K562 (cell line): ENCODE measurements at regions not wholly inside any gene's neighbourhood (a gene's known extent, or its start where the extent isn't known, plus 50 kb on each side); places are given as distances from the start of the nearest gene placed in this dataset.

ENCODE experiments used
- ATAC-seq: fragments of 200-7000 bp; cut with Tn5 transposase; 3 replicates; pipeline ENCODE4 v1.9.1; 2020; ENCODE audit warnings: moderate library complexity
- BruUV-seq: library from RNA; stranded (reverse); fragments of 400-500 nt; replicated peaks from 2 replicates; lab custom pipeline; 2021; lab: Mats Ljungman, UMichigan
- CTCF ChIA-PET: fragments of 300-600 bp; formaldehyde crosslinking; extraction: SDS; loops from one replicate; lab custom pipeline; 2021; ENCODE audit warnings: low intra/inter-chr PET ratio; lab: Yijun Ruan, JAX
- POLR2A ChIA-PET: fragments of 300-600, 350-650 bp; sonication (Branson Sonifier 250); formaldehyde crosslinking; extraction: SDS; loops from one replicate; lab custom pipeline; 2021; ENCODE audit warnings: antibody characterized with exemption, inconsistent platforms; lab: Yijun Ruan, JAX
- DNase-seq, 4 experiments: peaks; one replicate each; pipeline versions ENCODE4 v3.0.0 to v3.0.0-alpha.2; 2011 to 2018; ENCODE audit warnings: low spot score in 3 of 4, mixed read lengths in 3 of 4; ENCODE audit errors: extremely low read depth in 1 of 4
- FAIRE-seq: peaks from 2 replicates; lab custom pipeline; 2011; peaks lifted over from hg19 to GRCh38; lab: Jason Lieb, UNC
- H2AFZ ChIP-seq: 2 replicates; pipeline ENCODE4 v1.6.0; 2011; ENCODE audit warnings: low read depth, low read length, control low read depth, inconsistent platforms
- H3K27ac ChIP-seq: fragments of 200-600 bp; 3 replicates; pipeline ENCODE4 v1.8.0; 2011; ENCODE audit warnings: low read depth, mild to moderate bottlenecking, control low read depth, inconsistent platforms, low read length, moderate library complexity, mixed read lengths; ENCODE audit errors: extremely low read depth
- H3K27me3 ChIP-seq, 2 experiments: fragments of 300-600 bp in 1 of 2; 2 replicates in 1 of 2; 3 replicates in 1 of 2; pipeline versions ENCODE4 v1.6.0 to v1.8.0; 2011; ENCODE audit warnings: inconsistent platforms in 2 of 2, low read length in 2 of 2, mild to moderate bottlenecking in 1 of 2, mixed read lengths in 1 of 2, moderate library complexity in 1 of 2; ENCODE audit not compliant: control insufficient read depth in 2 of 2, insufficient read depth in 2 of 2
- H3K36me3 ChIP-seq: fragments of 300-600 bp; 3 replicates; pipeline ENCODE4 v1.8.0; 2011; ENCODE audit warnings: mild to moderate bottlenecking, low read length, inconsistent platforms; ENCODE audit not compliant: control insufficient read depth, insufficient read depth
- H3K4me1 ChIP-seq, 2 experiments: fragments of 200-600 bp in 1 of 2; replicated peaks in 1 of 2; 2 replicates in 1 of 2; 3 replicates in 1 of 2; pipeline versions ENCODE4 v1.5.1 to v1.8.0; 2011; ENCODE audit warnings: inconsistent platforms in 2 of 2, low read length in 2 of 2, mild to moderate bottlenecking in 1 of 2, mixed read lengths in 1 of 2, moderate library complexity in 1 of 2; ENCODE audit not compliant: control insufficient read depth in 2 of 2, insufficient read depth in 2 of 2
- H3K4me2 ChIP-seq: 2 replicates; pipeline ENCODE4 v1.6.1; 2011; ENCODE audit warnings: low read length, control low read depth, inconsistent platforms, mixed read lengths; ENCODE audit not compliant: insufficient read depth
- H3K4me3 ChIP-seq: fragments of 200-600 bp; sonication (generic), shearing (Covaris generic); 2 replicates; pipeline ENCODE4 v1.5.1; 2016; ENCODE audit warnings: control low read depth, inconsistent platforms
- H3K79me2 ChIP-seq: fragments of 200-600 bp; 3 replicates; pipeline ENCODE4 v1.8.0; 2011; ENCODE audit warnings: low read length, inconsistent platforms; ENCODE audit not compliant: control insufficient read depth, insufficient read depth
- H3K9ac ChIP-seq, 2 experiments: 2 replicates each; pipeline versions ENCODE4 v1.6.0 to v1.6.1; 2011; ENCODE audit warnings: low read depth in 2 of 2, low read length in 2 of 2, control low read depth in 1 of 2, inconsistent platforms in 1 of 2, mild to moderate bottlenecking in 1 of 2, mixed read lengths in 1 of 2; ENCODE audit not compliant: insufficient read depth in 1 of 2
- H3K9me1 ChIP-seq: one replicate; pipeline ENCODE4 v1.6.0; 2011; ENCODE audit warnings: inconsistent platforms, mild to moderate bottlenecking, low read length, moderate library complexity; ENCODE audit not compliant: control insufficient read depth, insufficient read depth
- H3K9me3 ChIP-seq: replicated peaks from 2 replicates; pipeline ENCODE4 v1.5.1; 2011; ENCODE audit warnings: low read depth, low read length, inconsistent platforms; ENCODE audit not compliant: control insufficient read depth, insufficient read depth
- H4K20me1 ChIP-seq: replicated peaks from 2 replicates; pipeline ENCODE4 v1.6.1; 2011; ENCODE audit warnings: low read length, inconsistent platforms, mixed read lengths; ENCODE audit not compliant: control insufficient read depth, insufficient read depth
- CLOCK ChIP-seq: fragments of 250-450 bp; sonication (Bioruptor Pico); IDR thresholded peaks from 2 replicates; pipeline ENCODE4 v1.4.0; 2020; ENCODE audit warnings: mild to moderate bottlenecking, moderate library complexity, borderline replicate concordance
- MYC ChIP-seq, 2 experiments: fragments of 250-450 bp in 1 of 2; sonication (Bioruptor Pico) in 1 of 2; IDR thresholded peaks; 2 replicates each; pipeline versions ENCODE4 v1.5.1 to v1.6.1; 2012 to 2021; ENCODE audit warnings: low read depth in 2 of 2, borderline replicate concordance in 1 of 2, improper control_type of control experiment in 1 of 2, low read length in 1 of 2, mild to moderate bottlenecking in 1 of 2, moderate library complexity in 1 of 2
- NCOA1 ChIP-seq: fragments of 450-650 bp; IDR thresholded peaks from 2 replicates; pipeline ENCODE4 v1.6.1; 2016; ENCODE audit warnings: low read depth
- NFATC3 ChIP-seq: fragments of 450-650 bp; IDR thresholded peaks from 2 replicates; pipeline ENCODE4 v1.6.1; 2017; ENCODE audit warnings: mild to moderate bottlenecking
- NFE2L1 ChIP-seq: fragments of 450-650 bp; IDR thresholded peaks from 2 replicates; pipeline ENCODE4 v1.6.1; 2016; ENCODE audit warnings: missing genetic modification characterization, low read depth, mild to moderate bottlenecking, missing compliant biosample characterization, moderate library complexity, borderline replicate concordance
- RBM34 ChIP-seq: fragments of 200-400 bp; formaldehyde crosslinking; IDR thresholded peaks from 2 replicates; pipeline ENCODE4 v1.6.1; 2018; ENCODE audit warnings: low read length, borderline replicate concordance; ENCODE audit not compliant: insufficient read depth
- SMAD2 ChIP-seq: fragments of 150-350 bp; IDR thresholded peaks from 2 replicates; pipeline ENCODE4 v1.6.1; 2014; ENCODE audit warnings: low read depth, mild to moderate bottlenecking, low read length
- ZFPM2 ChIP-seq: fragments of 250-450 bp; sonication (Bioruptor Pico); IDR thresholded peaks from 2 replicates; pipeline ENCODE4 v1.5.1; 2022; ENCODE audit warnings: mild to moderate bottlenecking
- ZNF217 ChIP-seq: sonication (generic); formaldehyde crosslinking; IDR thresholded peaks from 2 replicates; pipeline ENCODE4 v1.8.0; 2022; ENCODE audit warnings: mild to moderate bottlenecking, missing genetic modification reagents
- ZNF785 ChIP-seq: fragments of 250-450 bp; sonication (Bioruptor Pico); IDR thresholded peaks from 2 replicates; pipeline ENCODE4 v1.4.0; 2020; ENCODE audit warnings: mild to moderate bottlenecking
- WGBS: fragments of 100-300 bp; shearing (Covaris generic); methylation state at CpG from one replicate; pipeline ENCODE4 v1.1.6; 2016; ENCODE audit warnings: low coverage, mixed read lengths; ENCODE audit not compliant: insufficient coverage; ENCODE audit errors: missing lambda C conversion rate; 5-methylcytosine and 5-hydroxymethylcytosine counted together
- in situ Hi-C: fragments of 300-500 bp; cut with MboI; formaldehyde crosslinking; loops from 4 replicates; pipeline ENCODE4 v1.15.0; 2018; ENCODE audit warnings: inconsistent platforms, mixed read lengths
- intact Hi-C: fragments of 100-400 bp; cut with micrococcal nuclease; formaldehyde crosslinking; loops from 2 replicates; pipeline ENCODE4 v1.14.2; 2022
- TF ChIP-seq, protein P1 (sequence below): fragments of 200-800 bp; sonication (Bioruptor generic); IDR thresholded peaks from 2 replicates; pipeline ENCODE4 v1.6.1; 2017; ENCODE audit warnings: missing genetic modification characterization, missing compliant biosample characterization
- TF ChIP-seq, protein P2 (sequence below): fragments of 250-450 bp; sonication (Bioruptor Pico); IDR thresholded peaks from 2 replicates; pipeline ENCODE4 v1.5.0; 2020; ENCODE audit warnings: mild to moderate bottlenecking
- TF ChIP-seq, protein P3 (sequence below): fragments of 450-650 bp; IDR thresholded peaks from 2 replicates; pipeline ENCODE4 v1.6.1; 2017; ENCODE audit warnings: antibody characterized with exemption, mild to moderate bottlenecking

DNA sequence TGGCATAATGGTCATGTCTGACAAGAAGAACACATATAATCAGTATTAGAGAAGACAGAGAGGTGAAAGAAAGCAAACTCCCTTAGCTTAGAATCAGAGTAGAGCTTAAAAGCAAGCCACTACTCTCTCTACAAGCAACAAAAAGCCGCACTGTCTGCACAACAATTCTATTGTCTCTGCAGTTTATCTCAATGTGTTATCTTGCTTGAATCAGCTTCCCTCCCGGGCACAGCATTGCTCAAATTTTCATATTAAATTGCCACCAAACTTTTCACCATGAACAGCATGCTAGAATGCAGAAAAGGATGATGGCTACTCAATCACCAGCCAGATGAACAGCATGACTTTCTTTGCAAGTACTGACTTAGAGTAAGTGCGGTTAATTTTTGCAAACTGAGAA, 356.0 kb upstream of the KYNU start:
- ATAC-seq (no peak), DNase-seq (no peak), FAIRE-seq (no peak)
- no peak overlapping the region for H3K4me3 ChIP-seq
- H3K9ac ChIP-seq: no peak overlapping the region
- no peak overlapping the region for H2AFZ ChIP-seq
- H3K4me2 ChIP-seq: no peak overlapping the region
- H4K20me1 ChIP-seq: no peaks in the 10 kb centered on the region
- no peak overlapping the region for H3K27ac ChIP-seq
- H3K79me2 ChIP-seq: no peaks in the 10 kb centered on the region
- ChIA-PET CTCF (no interaction called here), POLR2A (no interaction called here)
- H3K27me3 ChIP-seq: no peaks in the 10 kb centered on the region
- H3K36me3 ChIP-seq: no peaks in the 10 kb centered on the region
- H3K9me1 ChIP-seq: no peaks in the 10 kb centered on the region
- no peaks in the 10 kb centered on the region for H3K9me3 ChIP-seq
- BruUV-seq: no TSS peak
- 2% methylated on average over 3 of the region's 3 CpGs for WGBS
- intact Hi-C loops: no loop called here
- in situ Hi-C loops: no loop called here
- H3K4me1 ChIP-seq: no peaks in the 10 kb centered on the region
- TF ChIP-seq MYC (IDR thresholded peaks at IDR 0.05; ENCODE audit: low read depth, low read length) (no peak), MYC (CRISPR knock-in tag; IDR thresholded peaks at IDR 0.05; ENCODE audit: borderline replicate concordance, low read depth) (no peak), NFE2L1 (no peak), NFATC3 (no peak), NCOA1 (no peak), ZNF217 (CRISPR knock-in tag) (no peak), ZNF785 (CRISPR knock-in tag) (no peak), SMAD2 (no peak), RBM34 (no peak), ZFPM2 (CRISPR knock-in tag) (no peak), CLOCK (CRISPR knock-in tag) (no peak)
- TF ChIP-seq, protein P1, sequence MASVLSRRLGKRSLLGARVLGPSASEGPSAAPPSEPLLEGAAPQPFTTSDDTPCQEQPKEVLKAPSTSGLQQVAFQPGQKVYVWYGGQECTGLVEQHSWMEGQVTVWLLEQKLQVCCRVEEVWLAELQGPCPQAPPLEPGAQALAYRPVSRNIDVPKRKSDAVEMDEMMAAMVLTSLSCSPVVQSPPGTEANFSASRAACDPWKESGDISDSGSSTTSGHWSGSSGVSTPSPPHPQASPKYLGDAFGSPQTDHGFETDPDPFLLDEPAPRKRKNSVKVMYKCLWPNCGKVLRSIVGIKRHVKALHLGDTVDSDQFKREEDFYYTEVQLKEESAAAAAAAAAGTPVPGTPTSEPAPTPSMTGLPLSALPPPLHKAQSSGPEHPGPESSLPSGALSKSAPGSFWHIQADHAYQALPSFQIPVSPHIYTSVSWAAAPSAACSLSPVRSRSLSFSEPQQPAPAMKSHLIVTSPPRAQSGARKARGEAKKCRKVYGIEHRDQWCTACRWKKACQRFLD (CRISPR knock-in tag): no peak
- TF ChIP-seq, protein P2, sequence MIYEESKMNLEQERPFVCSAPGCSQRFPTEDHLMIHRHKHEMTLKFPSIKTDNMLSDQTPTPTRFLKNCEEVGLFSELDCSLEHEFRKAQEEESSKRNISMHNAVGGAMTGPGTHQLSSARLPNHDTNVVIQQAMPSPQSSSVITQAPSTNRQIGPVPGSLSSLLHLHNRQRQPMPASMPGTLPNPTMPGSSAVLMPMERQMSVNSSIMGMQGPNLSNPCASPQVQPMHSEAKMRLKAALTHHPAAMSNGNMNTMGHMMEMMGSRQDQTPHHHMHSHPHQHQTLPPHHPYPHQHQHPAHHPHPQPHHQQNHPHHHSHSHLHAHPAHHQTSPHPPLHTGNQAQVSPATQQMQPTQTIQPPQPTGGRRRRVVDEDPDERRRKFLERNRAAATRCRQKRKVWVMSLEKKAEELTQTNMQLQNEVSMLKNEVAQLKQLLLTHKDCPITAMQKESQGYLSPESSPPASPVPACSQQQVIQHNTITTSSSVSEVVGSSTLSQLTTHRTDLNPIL (CRISPR knock-in tag): no peak
- TF ChIP-seq, protein P3, sequence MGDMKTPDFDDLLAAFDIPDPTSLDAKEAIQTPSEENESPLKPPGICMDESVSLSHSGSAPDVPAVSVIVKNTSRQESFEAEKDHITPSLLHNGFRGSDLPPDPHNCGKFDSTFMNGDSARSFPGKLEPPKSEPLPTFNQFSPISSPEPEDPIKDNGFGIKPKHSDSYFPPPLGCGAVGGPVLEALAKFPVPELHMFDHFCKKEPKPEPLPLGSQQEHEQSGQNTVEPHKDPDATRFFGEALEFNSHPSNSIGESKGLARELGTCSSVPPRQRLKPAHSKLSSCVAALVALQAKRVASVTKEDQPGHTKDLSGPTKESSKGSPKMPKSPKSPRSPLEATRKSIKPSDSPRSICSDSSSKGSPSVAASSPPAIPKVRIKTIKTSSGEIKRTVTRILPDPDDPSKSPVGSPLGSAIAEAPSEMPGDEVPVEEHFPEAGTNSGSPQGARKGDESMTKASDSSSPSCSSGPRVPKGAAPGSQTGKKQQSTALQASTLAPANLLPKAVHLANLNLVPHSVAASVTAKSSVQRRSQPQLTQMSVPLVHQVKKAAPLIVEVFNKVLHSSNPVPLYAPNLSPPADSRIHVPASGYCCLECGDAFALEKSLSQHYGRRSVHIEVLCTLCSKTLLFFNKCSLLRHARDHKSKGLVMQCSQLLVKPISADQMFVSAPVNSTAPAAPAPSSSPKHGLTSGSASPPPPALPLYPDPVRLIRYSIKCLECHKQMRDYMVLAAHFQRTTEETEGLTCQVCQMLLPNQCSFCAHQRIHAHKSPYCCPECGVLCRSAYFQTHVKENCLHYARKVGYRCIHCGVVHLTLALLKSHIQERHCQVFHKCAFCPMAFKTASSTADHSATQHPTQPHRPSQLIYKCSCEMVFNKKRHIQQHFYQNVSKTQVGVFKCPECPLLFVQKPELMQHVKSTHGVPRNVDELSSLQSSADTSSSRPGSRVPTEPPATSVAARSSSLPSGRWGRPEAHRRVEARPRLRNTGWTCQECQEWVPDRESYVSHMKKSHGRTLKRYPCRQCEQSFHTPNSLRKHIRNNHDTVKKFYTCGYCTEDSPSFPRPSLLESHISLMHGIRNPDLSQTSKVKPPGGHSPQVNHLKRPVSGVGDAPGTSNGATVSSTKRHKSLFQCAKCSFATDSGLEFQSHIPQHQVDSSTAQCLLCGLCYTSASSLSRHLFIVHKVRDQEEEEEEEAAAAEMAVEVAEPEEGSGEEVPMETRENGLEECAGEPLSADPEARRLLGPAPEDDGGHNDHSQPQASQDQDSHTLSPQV: no peak
